B cell (primary cell): ENCODE measurements at regions not wholly inside any gene's neighbourhood (a gene's known extent, or its start where the extent isn't known, plus 50 kb on each side); places are given as distances from the start of the nearest gene placed in this dataset.

ENCODE experiments used
- ATAC-seq: fragments of 200-7000 bp; cut with Tn5 transposase; one replicate; pipeline ENCODE4 v1.10.0; 2021; ENCODE audit warnings: low read depth, mild to moderate bottlenecking, moderate number of reproducible peaks, moderate library complexity
- CTCF ChIA-PET: fragments of 350-600 bp; sonication (Branson Sonifier 250); formaldehyde crosslinking; loops from one replicate; lab custom pipeline; 2021; ENCODE audit warnings: antibody characterized with exemption, inconsistent platforms; lab: Charles Lee
- POLR2A ChIA-PET: fragments of 350-600 bp; sonication (Branson Sonifier 250); formaldehyde crosslinking; loops from one replicate; lab custom pipeline; 2021; ENCODE audit warnings: antibody characterized with exemption; lab: Charles Lee
- DNase-seq: peaks from one replicate; pipeline ENCODE4 v3.0.0; 2013
- H2AFZ ChIP-seq: 2 replicates; pipeline ENCODE4 v1.6.1; 2012; ENCODE audit warnings: mild to moderate bottlenecking, low read depth, low read length; ENCODE audit not compliant: insufficient read depth, poor library complexity, severe bottlenecking
- H3K27ac ChIP-seq, 2 donors: 1 replicate in 1 of 2; 2 replicates in 1 of 2; pipeline ENCODE4 v1.5.1; 2012 to 2013; ENCODE audit warnings: low read length in 2 of 2, mild to moderate bottlenecking in 2 of 2, moderate library complexity in 1 of 2
- H3K27me3 ChIP-seq, 4 experiments: fragments of 200-600 bp in 1 of 4; sonication (generic) in 1 of 4; replicated peaks in 1 of 4; 1 replicate in 2 of 4; 2 replicates in 2 of 4; pipeline versions ENCODE4 v1.6.1 to v1.7.0; 2013 to 2016; ENCODE audit warnings: low read length in 3 of 4, mild to moderate bottlenecking in 2 of 4, mixed read lengths in 1 of 4, moderate library complexity in 1 of 4; ENCODE audit not compliant: insufficient read depth in 4 of 4, control insufficient read depth in 3 of 4; ENCODE audit errors: control extremely low read depth in 1 of 4
- H3K36me3 ChIP-seq, 2 experiments: replicated peaks in 1 of 2; 1 replicate in 1 of 2; 2 replicates in 1 of 2; pipeline versions ENCODE4 v1.6.1 to v1.7.1; 2013; ENCODE audit warnings: low read length in 1 of 2; ENCODE audit not compliant: insufficient read depth in 2 of 2, control insufficient read depth in 1 of 2; ENCODE audit errors: control extremely low read depth in 1 of 2, extremely low read depth in 1 of 2
- H3K4me1 ChIP-seq, 2 donors: fragments of 200-600 bp in 1 of 2; sonication (generic) in 1 of 2; 1 replicate in 1 of 2; 2 replicates in 1 of 2; pipeline versions ENCODE4 v1.5.1 to v1.6.1; 2013 to 2017; ENCODE audit warnings: low read length in 2 of 2; ENCODE audit not compliant: control insufficient read depth in 2 of 2, insufficient read depth in 2 of 2
- H3K4me2 ChIP-seq: replicated peaks from 2 replicates; pipeline ENCODE3; 2012; ENCODE audit warnings: mild to moderate bottlenecking, low read depth, low read length; ENCODE audit not compliant: poor library complexity, severe bottlenecking
- H3K4me3 ChIP-seq, 5 experiments: fragments of 200-600 bp in 1 of 5; sonication (generic) in 1 of 5; 1 replicate in 3 of 5; 2 replicates in 2 of 5; pipeline versions ENCODE4 v1.5.1 to v1.7.0; 2011 to 2016; ENCODE audit warnings: low read length in 4 of 5, mild to moderate bottlenecking in 4 of 5, low read depth in 2 of 5, control low read depth in 1 of 5, moderate library complexity in 1 of 5; ENCODE audit not compliant: insufficient read depth in 1 of 5; ENCODE audit errors: control extremely low read depth in 1 of 5, extremely low read depth in 1 of 5
- H3K79me2 ChIP-seq: fragments of 200-600 bp; sonication (generic); one replicate; pipeline ENCODE4 v1.6.0; 2016; ENCODE audit warnings: low read length; ENCODE audit not compliant: control insufficient read depth, insufficient read depth
- H3K9ac ChIP-seq: fragments of 200-600 bp; sonication (generic); 2 replicates; pipeline ENCODE4 v1.6.1; 2017; ENCODE audit warnings: mild to moderate bottlenecking, low read length, moderate library complexity
- H3K9me3 ChIP-seq, 3 donors: one replicate each; pipeline versions ENCODE4 v1.6.1 to v1.7.1; 2013; ENCODE audit warnings: low read length in 2 of 3; ENCODE audit not compliant: control insufficient read depth in 2 of 3, insufficient read depth in 1 of 3; ENCODE audit errors: control extremely low read depth in 1 of 3
- H4K20me1 ChIP-seq: 2 replicates; pipeline ENCODE4 v1.6.0; 2012; ENCODE audit warnings: mild to moderate bottlenecking, low read length; ENCODE audit not compliant: insufficient read depth, control insufficient read depth, poor library complexity, severe bottlenecking
- H3K27ac Mint-ChIP-seq: one replicate; pipeline ENCODE4 v1.8.0; 2021; ENCODE audit warnings: mixed read lengths
- H3K27me3 Mint-ChIP-seq: one replicate; pipeline ENCODE4 v1.8.0; 2021; ENCODE audit warnings: mixed read lengths
- H3K4me1 Mint-ChIP-seq: one replicate; pipeline ENCODE4 v1.8.0; 2021; ENCODE audit warnings: mixed read lengths
- H3K4me3 Mint-ChIP-seq: one replicate; pipeline ENCODE4 v1.8.0; 2021; ENCODE audit warnings: mixed read lengths
- H3K9me3 Mint-ChIP-seq: one replicate; pipeline ENCODE4 v1.8.0; 2022; ENCODE audit warnings: mixed read lengths; ENCODE audit not compliant: insufficient read depth
- EZH2 ChIP-seq: IDR thresholded peaks from 2 replicates; pipeline ENCODE4 v1.6.1; 2012; ENCODE audit warnings: borderline replicate concordance, low read depth, mild to moderate bottlenecking, moderate library complexity, low read length; ENCODE audit not compliant: insufficient read depth, poor library complexity, severe bottlenecking
- WGBS: methylation state at CpG from one replicate; pipeline ENCODE4 v1.1.5; 2013; ENCODE audit warnings: missing lambda C conversion rate; ENCODE audit not compliant: insufficient coverage; 5-methylcytosine and 5-hydroxymethylcytosine counted together
- intact Hi-C: fragments of 100-400 bp; cut with micrococcal nuclease; formaldehyde crosslinking; loops from one replicate; pipeline ENCODE4 v1.10.0; 2022
- TF ChIP-seq, protein P1 (sequence below): fragments of 200-600 bp; IDR thresholded peaks from one replicate; pipeline ENCODE4 v1.8.0; 2022; ENCODE audit warnings: antibody characterized with exemption, mild to moderate bottlenecking

DNA sequence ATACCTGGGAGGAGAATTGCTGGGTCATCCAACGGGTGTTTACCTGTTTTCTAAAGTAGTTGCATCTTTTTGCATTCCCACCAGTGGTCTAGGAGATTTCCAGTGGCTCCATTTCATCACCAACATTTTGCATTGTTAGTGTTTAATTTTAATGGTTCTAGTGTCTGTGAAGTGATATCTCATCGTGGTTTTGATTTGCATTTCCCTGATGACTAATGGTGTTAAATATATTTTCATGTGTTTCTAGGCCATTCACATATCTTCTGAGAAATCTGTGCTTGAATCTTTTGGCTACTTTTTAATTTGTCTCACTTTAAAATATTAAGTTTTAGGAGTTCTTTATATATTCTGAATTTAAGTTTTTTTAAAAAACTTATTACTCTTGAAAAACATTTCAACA, 439.6 kb downstream of the TMEM135 start:
- H4K20me1 ChIP-seq, result no peaks in the 10 kb centered on the region
- no peaks in the 10 kb centered on the region for H3K4me1 Mint-ChIP-seq
- H3K4me3 ChIP-seq, result no peak overlapping the region
- no CpG with 5 or more reads among the region's 2 CpGs for WGBS
- peaks cover 2% of the 10 kb centered on the region for H3K9me3 Mint-ChIP-seq
- no peaks in the 10 kb centered on the region for H3K36me3 ChIP-seq
- H3K4me1 ChIP-seq, result no peaks in the 10 kb centered on the region
- H3K27ac Mint-ChIP-seq, result no peak overlapping the region
- H3K27me3 Mint-ChIP-seq, result no peaks in the 10 kb centered on the region
- H3K9me3 ChIP-seq, result peaks cover 0 to 13% (median 0%) of the 10 kb centered on the region in 3 donors
- ChIA-PET CTCF (no interaction called here), POLR2A (no interaction called here)
- intact Hi-C loops, result no loop called here
- no peak overlapping the region for H2AFZ ChIP-seq
- no peaks in the 10 kb centered on the region for H3K79me2 ChIP-seq
- no peak overlapping the region for H3K4me2 ChIP-seq
- ATAC-seq, result no peak
- no peaks in the 10 kb centered on the region for H3K27me3 ChIP-seq
- no peak for DNase-seq
- no peak overlapping the region for H3K4me3 Mint-ChIP-seq
- TF ChIP-seq, protein P1, sequence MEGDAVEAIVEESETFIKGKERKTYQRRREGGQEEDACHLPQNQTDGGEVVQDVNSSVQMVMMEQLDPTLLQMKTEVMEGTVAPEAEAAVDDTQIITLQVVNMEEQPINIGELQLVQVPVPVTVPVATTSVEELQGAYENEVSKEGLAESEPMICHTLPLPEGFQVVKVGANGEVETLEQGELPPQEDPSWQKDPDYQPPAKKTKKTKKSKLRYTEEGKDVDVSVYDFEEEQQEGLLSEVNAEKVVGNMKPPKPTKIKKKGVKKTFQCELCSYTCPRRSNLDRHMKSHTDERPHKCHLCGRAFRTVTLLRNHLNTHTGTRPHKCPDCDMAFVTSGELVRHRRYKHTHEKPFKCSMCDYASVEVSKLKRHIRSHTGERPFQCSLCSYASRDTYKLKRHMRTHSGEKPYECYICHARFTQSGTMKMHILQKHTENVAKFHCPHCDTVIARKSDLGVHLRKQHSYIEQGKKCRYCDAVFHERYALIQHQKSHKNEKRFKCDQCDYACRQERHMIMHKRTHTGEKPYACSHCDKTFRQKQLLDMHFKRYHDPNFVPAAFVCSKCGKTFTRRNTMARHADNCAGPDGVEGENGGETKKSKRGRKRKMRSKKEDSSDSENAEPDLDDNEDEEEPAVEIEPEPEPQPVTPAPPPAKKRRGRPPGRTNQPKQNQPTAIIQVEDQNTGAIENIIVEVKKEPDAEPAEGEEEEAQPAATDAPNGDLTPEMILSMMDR, result no peak
- TF ChIP-seq EZH2, result no peak
- H3K9ac ChIP-seq, result no peak overlapping the region
- H3K27ac ChIP-seq, result no peak overlapping the region

DNA sequence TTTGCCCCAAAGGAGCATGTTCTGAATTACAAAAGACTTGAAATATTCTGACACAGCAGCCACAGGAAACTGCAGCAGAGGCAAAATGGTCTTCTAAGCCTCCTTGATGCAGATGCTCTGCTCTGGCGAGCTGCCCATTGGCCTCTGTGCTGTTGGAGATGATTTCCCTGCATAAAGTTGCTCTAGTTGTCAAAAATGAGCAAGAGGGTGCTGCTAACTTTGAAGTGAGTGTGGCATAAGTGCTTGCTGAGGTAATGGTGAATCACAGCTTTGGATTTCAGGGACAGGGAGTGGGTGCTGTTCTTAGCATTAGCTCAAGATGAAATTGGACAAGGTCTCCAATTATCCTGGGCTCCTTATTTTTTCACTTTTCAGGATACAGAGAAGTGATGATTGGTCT, 435.4 kb downstream of the TMEM135 start:
- no peak overlapping the region for H3K4me3 Mint-ChIP-seq
- H3K27ac Mint-ChIP-seq, result no peak overlapping the region
- POLR2A ChIA-PET, result no interaction called here
- no peak overlapping the region for H3K27ac ChIP-seq
- peaks cover 0 to 6% (median 0%) of the 10 kb centered on the region in 3 donors for H3K9me3 ChIP-seq
- DNase-seq, result no peak
- no peaks in the 10 kb centered on the region for H3K79me2 ChIP-seq
- no peaks in the 10 kb centered on the region for H3K27me3 Mint-ChIP-seq
- WGBS, result 82% methylated on average over 1 of the region's 1 CpG
- H3K9me3 Mint-ChIP-seq, result no peaks in the 10 kb centered on the region
- H3K4me1 ChIP-seq, result no peaks in the 10 kb centered on the region
- H2AFZ ChIP-seq, result no peak overlapping the region
- H3K36me3 ChIP-seq, result no peaks in the 10 kb centered on the region
- no peak overlapping the region for H3K9ac ChIP-seq
- no peak overlapping the region for H3K4me2 ChIP-seq
- H3K4me3 ChIP-seq, result no peak overlapping the region
- intact Hi-C loops, result no loop called here
- CTCF ChIA-PET, result no interaction called here
- no peak for ATAC-seq
- no peaks in the 10 kb centered on the region for H3K27me3 ChIP-seq
- no peaks in the 10 kb centered on the region for H3K4me1 Mint-ChIP-seq
- no peaks in the 10 kb centered on the region for H4K20me1 ChIP-seq
- TF ChIP-seq EZH2, result no peak
- TF ChIP-seq, protein P1, result no peak
